CD4-positive, alpha-beta memory T cell (primary cell): ENCODE measurements at regions not wholly inside any gene's neighbourhood (a gene's known extent, or its start where the extent isn't known, plus 50 kb on each side); places are given as distances from the start of the nearest gene placed in this dataset.

Experiments used
- CTCF ChIA-PET: fragments of 350-600 bp; sonication (Branson Sonifier 250); formaldehyde crosslinking; loops from one replicate; lab custom pipeline; 2021; ENCODE audit warnings: inconsistent platforms; ENCODE audit not compliant: partially characterized antibody; lab: Charles Lee
- POLR2A ChIA-PET: fragments of 350-600 bp; sonication (Branson Sonifier 250); formaldehyde crosslinking; loops from one replicate; lab custom pipeline; 2021; ENCODE audit not compliant: partially characterized antibody; lab: Charles Lee
- DNase-seq, 5 donors: peaks; one replicate each; pipeline versions ENCODE4 v3.0.0 to v3.0.0-alpha.2; 2020 to 2022; ENCODE audit warnings: mixed read lengths in 1 of 5
- H3K27ac ChIP-seq: one replicate; pipeline ENCODE4 v1.7.0; 2013; ENCODE audit warnings: low read depth, low read length
- H3K27me3 ChIP-seq: 2 replicates; pipeline ENCODE4 v1.7.0; 2013; ENCODE audit warnings: mild to moderate bottlenecking, low read length, moderate library complexity; ENCODE audit not compliant: insufficient read depth
- H3K36me3 ChIP-seq: 2 replicates; pipeline ENCODE4 v1.7.0; 2013; ENCODE audit warnings: mild to moderate bottlenecking, low read length, moderate library complexity; ENCODE audit not compliant: insufficient read depth
- H3K4me1 ChIP-seq: 2 replicates; pipeline ENCODE4 v1.7.0; 2013; ENCODE audit warnings: mild to moderate bottlenecking, low read length, moderate library complexity; ENCODE audit not compliant: insufficient read depth
- H3K4me3 ChIP-seq, 2 donors: one replicate each; pipeline ENCODE4 v1.7.0; 2013; ENCODE audit warnings: low read length in 2 of 2, mild to moderate bottlenecking in 1 of 2
- H3K9me3 ChIP-seq, 2 donors: one replicate each; pipeline ENCODE4 v1.7.0; 2013; ENCODE audit warnings: low read length in 2 of 2, control low read depth in 1 of 2; ENCODE audit not compliant: control insufficient read depth in 1 of 2
- H3K27ac Mint-ChIP-seq, 7 donors: one replicate each; pipeline ENCODE4 v1.8.0; 2020 to 2021; ENCODE audit warnings: mixed read lengths in 7 of 7, mild to moderate bottlenecking in 6 of 7, inconsistent platforms in 3 of 7, moderate library complexity in 3 of 7
- H3K27me3 Mint-ChIP-seq, 2 donors: one replicate each; pipeline ENCODE4 v1.8.0; 2020 to 2021; ENCODE audit warnings: mixed read lengths in 2 of 2
- H3K36me3 Mint-ChIP-seq, 2 donors: one replicate each; pipeline ENCODE4 v1.8.0; 2020 to 2021; ENCODE audit warnings: mixed read lengths in 2 of 2, inconsistent platforms in 1 of 2, mild to moderate bottlenecking in 1 of 2
- H3K4me1 Mint-ChIP-seq, 4 donors: one replicate each; pipeline ENCODE4 v1.8.0; 2020 to 2021; ENCODE audit warnings: mixed read lengths in 4 of 4, mild to moderate bottlenecking in 1 of 4
- H3K4me3 Mint-ChIP-seq, 8 donors: one replicate each; pipeline ENCODE4 v1.8.0; 2020 to 2021; ENCODE audit warnings: mixed read lengths in 8 of 8, mild to moderate bottlenecking in 7 of 8, moderate library complexity in 6 of 8, inconsistent platforms in 3 of 8
- H3K9me3 Mint-ChIP-seq, 8 donors: one replicate each; pipeline ENCODE4 v1.8.0; 2020 to 2021; ENCODE audit warnings: mixed read lengths in 8 of 8, mild to moderate bottlenecking in 5 of 8, inconsistent platforms in 3 of 8, moderate library complexity in 1 of 8
- intact Hi-C: fragments of 100-400 bp; cut with micrococcal nuclease; formaldehyde crosslinking; loops from one replicate; pipeline ENCODE4 v1.15.1; 2023

GRCh38 chr3:96750094-96750767 lies 64.2 kb upstream of the EPHA6 start:
- no peaks in the 10 kb centered on the region for H3K27me3 ChIP-seq
- no peaks in the 10 kb centered on the region for H3K4me1 ChIP-seq
- H3K27me3 Mint-ChIP-seq = no peaks in the 10 kb centered on the region
- DNase-seq = peak in 1 of 5 donors; percentile 31
- intact Hi-C loops = no loop called here
- H3K4me3 ChIP-seq = no peak overlapping the region
- no peak overlapping the region for H3K27ac Mint-ChIP-seq
- no peak overlapping the region for H3K4me3 Mint-ChIP-seq
- no peak overlapping the region for H3K27ac ChIP-seq
- no peaks in the 10 kb centered on the region for H3K4me1 Mint-ChIP-seq
- peaks cover 0 to 4% (median 0%) of the 10 kb centered on the region in 8 donors for H3K9me3 Mint-ChIP-seq
- no peaks in the 10 kb centered on the region for H3K9me3 ChIP-seq
- H3K36me3 Mint-ChIP-seq = no peaks in the 10 kb centered on the region
- no peaks in the 10 kb centered on the region for H3K36me3 ChIP-seq
- ChIA-PET CTCF (no interaction called here), POLR2A (no interaction called here)

GRCh38 chr3:96753124-96753523 lies 61.3 kb upstream of the EPHA6 start:
- no peaks in the 10 kb centered on the region for H3K4me1 ChIP-seq
- H3K9me3 ChIP-seq = no peaks in the 10 kb centered on the region
- Mint-ChIP-seq H3K4me1 (no peaks in the 10 kb centered on the region), H3K27ac (no peak overlapping the region), H3K27me3 (no peaks in the 10 kb centered on the region), H3K4me3 (no peak overlapping the region), H3K36me3 (no peaks in the 10 kb centered on the region), H3K9me3 (peaks cover 0 to 6% (median under 1%) of the 10 kb centered on the region in 8 donors)
- H3K27me3 ChIP-seq = no peaks in the 10 kb centered on the region
- CTCF ChIA-PET = no interaction called here
- POLR2A ChIA-PET = no interaction called here
- no peaks in the 10 kb centered on the region for H3K36me3 ChIP-seq
- no peak for DNase-seq
- H3K27ac ChIP-seq = no peak overlapping the region
- H3K4me3 ChIP-seq = no peak overlapping the region
- intact Hi-C loops = no loop called here

- no peaks in the 10 kb centered on the region for H3K4me1 Mint-ChIP-seq
- no peak for DNase-seq
- no peaks in the 10 kb centered on the region for H3K36me3 Mint-ChIP-seq
- Histone ChIP-seq H3K4me1 (no peaks in the 10 kb centered on the region), H3K4me3 (no peak overlapping the region), H3K9me3 (no peaks in the 10 kb centered on the region), H3K27ac (no peak overlapping the region), H3K36me3 (no peaks in the 10 kb centered on the region), H3K27me3 (no peaks in the 10 kb centered on the region)
- H3K27me3 Mint-ChIP-seq = no peaks in the 10 kb centered on the region
- H3K9me3 Mint-ChIP-seq = peaks cover 0 to 6% (median under 1%) of the 10 kb centered on the region in 8 donors
- no peak overlapping the region for H3K27ac Mint-ChIP-seq
- intact Hi-C loops = no loop called here
- POLR2A ChIA-PET = no interaction called here
- H3K4me3 Mint-ChIP-seq = no peak overlapping the region
- CTCF ChIA-PET = no interaction called here
These were observed 60.3 kb upstream of the EPHA6 start for GRCh38 chr3:96754128-96754527.

- CTCF ChIA-PET = no interaction called here
These were observed 58.9 kb upstream of the EPHA6 start for GRCh38 chr3:96755519-96755918.

GRCh38 chr3:96756516-96756915 lies 57.9 kb upstream of the EPHA6 start:
- Histone ChIP-seq H3K9me3 (no peaks in the 10 kb centered on the region), H3K27ac (no peak overlapping the region), H3K36me3 (no peaks in the 10 kb centered on the region), H3K4me1 (no peaks in the 10 kb centered on the region), H3K4me3 (no peak overlapping the region), H3K27me3 (no peaks in the 10 kb centered on the region)
- intact Hi-C loops = no loop called here
- CTCF ChIA-PET = no interaction called here
- H3K9me3 Mint-ChIP-seq = peaks cover 0 to 6% (median 1%) of the 10 kb centered on the region in 8 donors
- no peak overlapping the region for H3K4me3 Mint-ChIP-seq
- H3K4me1 Mint-ChIP-seq = no peaks in the 10 kb centered on the region
- no peak for DNase-seq
- no peaks in the 10 kb centered on the region for H3K27me3 Mint-ChIP-seq
- POLR2A ChIA-PET = no interaction called here
- no peaks in the 10 kb centered on the region for H3K36me3 Mint-ChIP-seq
- H3K27ac Mint-ChIP-seq = no peak overlapping the region

More at GRCh38 chr3:96755519-96755918, 58.9 kb upstream of the EPHA6 start:
- H3K4me3 ChIP-seq = no peak overlapping the region
- H3K9me3 ChIP-seq = no peaks in the 10 kb centered on the region
- POLR2A ChIA-PET = no interaction called here
- H3K36me3 Mint-ChIP-seq = no peaks in the 10 kb centered on the region
- H3K27ac ChIP-seq = no peak overlapping the region
- H3K27me3 ChIP-seq = no peaks in the 10 kb centered on the region
- H3K27me3 Mint-ChIP-seq = no peaks in the 10 kb centered on the region
- DNase-seq = no peak
- no peak overlapping the region for H3K27ac Mint-ChIP-seq
- no peaks in the 10 kb centered on the region for H3K36me3 ChIP-seq
- no peaks in the 10 kb centered on the region for H3K4me1 Mint-ChIP-seq
- intact Hi-C loops = no loop called here
- peaks cover 0 to 6% (median 1%) of the 10 kb centered on the region in 8 donors for H3K9me3 Mint-ChIP-seq
- H3K4me3 Mint-ChIP-seq = no peak overlapping the region
- H3K4me1 ChIP-seq = no peaks in the 10 kb centered on the region

- no peaks in the 10 kb centered on the region for H3K27me3 ChIP-seq
- no peak overlapping the region for H3K4me3 Mint-ChIP-seq
- no peaks in the 10 kb centered on the region for H3K9me3 ChIP-seq
- no peaks in the 10 kb centered on the region for H3K27me3 Mint-ChIP-seq
- no peak for DNase-seq
- ChIA-PET CTCF (no interaction called here), POLR2A (no interaction called here)
- H3K27ac Mint-ChIP-seq = no peak overlapping the region
- H3K4me3 ChIP-seq = no peak overlapping the region
- H3K36me3 ChIP-seq = no peaks in the 10 kb centered on the region
- peaks cover 2 to 8% (median 5%) of the 10 kb centered on the region in 8 donors for H3K9me3 Mint-ChIP-seq
- H3K27ac ChIP-seq = no peak overlapping the region
- no peaks in the 10 kb centered on the region for H3K4me1 Mint-ChIP-seq
- intact Hi-C loops = no loop called here
- no peaks in the 10 kb centered on the region for H3K4me1 ChIP-seq
- no peaks in the 10 kb centered on the region for H3K36me3 Mint-ChIP-seq
These were observed 53.4 kb upstream of the EPHA6 start for GRCh38 chr3:96760956-96761355.
